GM04504 (cell line): ENCODE measurements at regions not wholly inside any gene's neighbourhood (a gene's known extent, or its start where the extent isn't known, plus 50 kb on each side); places are given as distances from the start of the nearest gene placed in this dataset.

ENCODE experiments used
- DNase-seq: peaks from one replicate; pipeline ENCODE4 v3.0.0-alpha.2; 2012; ENCODE audit warnings: low read depth

DNA sequence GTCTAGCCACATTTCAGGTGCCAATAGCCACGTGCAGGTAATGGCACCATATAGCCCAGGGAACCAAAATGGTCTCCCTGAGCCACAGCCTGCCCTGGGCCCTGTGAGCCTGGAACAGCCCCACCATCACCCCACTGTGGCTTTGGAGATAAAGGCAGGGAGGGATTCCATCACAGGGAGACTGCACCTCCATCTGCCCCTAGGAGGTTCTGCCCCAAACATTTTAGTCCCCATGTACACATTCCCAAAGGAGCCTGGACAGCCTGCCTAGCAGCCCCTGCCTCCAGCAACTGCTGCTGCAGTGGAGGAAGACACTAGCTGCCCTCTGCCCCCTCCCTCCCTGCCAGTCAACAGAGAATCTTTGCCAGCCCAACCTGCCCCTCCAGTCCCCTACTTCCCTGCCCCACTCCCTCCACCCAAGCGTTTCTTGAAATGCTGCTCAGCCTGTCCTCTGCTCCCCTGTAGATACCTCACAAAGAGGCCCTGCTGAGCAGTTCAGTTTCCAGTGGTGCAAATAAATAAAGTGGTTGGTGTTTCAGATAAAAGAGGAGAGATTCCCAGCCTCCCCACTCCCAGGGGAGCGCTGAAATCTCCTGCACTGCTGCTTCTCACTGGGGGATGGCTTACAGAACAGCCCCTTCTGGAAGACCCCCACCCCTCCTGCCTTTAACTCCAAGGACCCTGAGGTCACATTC lies 921.8 kb downstream of the UQCRFS1 start:
- DNase-seq = no peak

DNA sequence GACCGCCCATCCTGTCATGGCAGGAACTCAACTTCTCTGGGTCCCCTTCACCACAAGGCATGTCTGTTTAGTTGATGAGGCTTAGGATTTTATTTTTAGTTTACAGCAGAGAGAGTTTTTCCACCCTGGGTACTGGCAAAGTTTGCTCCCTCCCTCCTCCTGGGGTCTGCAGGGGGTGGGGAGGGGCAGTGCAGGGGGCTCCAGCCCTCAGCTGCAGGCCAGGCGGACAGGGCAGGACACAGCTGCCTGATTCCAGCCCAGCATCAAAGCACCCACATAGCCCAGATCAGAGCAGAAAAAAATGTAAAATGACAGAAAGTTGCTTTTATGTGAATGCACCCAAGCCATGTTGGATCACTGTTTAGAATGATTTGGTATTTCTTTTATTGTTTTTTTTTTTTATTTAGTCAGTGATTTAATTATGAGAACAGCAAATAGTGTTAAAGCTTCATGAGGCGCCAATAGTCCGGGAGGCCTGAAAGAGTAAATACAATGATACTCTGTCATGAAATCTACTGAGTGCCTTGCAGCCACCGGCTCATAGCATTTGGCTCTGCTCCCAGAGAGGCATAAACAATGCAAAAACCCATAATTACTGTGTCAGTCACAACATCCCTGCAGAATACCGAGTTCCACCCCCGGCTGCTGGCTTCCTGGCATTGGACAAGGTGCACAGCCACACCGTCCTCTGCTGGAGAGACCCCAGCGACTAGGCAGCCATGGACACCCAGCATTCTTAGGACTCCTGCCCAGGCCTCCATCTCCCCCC lies 923.5 kb downstream of the UQCRFS1 start:
- peak; percentile 39 for DNase-seq

DNA sequence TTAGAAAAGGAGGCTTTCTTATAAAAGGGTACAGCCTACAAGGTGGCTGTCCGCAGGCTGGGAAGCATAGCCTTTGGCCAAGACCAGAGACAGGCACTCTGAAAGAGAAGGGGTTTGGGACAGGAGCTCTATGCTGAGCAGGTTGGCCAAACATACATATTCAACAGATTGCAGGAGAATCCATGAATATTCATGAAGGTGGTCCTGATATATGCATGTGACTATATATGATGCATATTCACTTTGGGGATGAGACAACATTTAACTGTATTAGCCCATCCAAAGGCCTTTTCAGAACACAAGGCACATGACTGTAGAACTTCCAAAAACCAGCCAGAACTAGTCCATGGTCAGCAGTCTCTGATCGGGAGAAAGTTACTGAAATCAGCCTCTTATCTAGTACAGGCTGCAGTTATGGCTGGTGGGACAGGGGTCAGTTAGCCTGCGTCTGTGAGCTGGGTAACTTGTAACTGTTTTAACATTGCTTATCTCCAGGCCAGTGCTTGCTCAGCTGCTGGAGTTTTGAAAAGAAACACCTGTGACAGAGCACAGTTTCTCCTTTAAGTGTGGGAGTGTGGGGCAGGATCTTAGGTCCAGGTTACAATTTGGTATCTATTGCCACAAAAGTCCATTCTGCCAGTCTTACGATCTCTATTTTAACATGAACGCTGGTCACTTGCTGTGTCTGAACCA lies 924.2 kb downstream of the UQCRFS1 start:
- no peak for DNase-seq

DNA sequence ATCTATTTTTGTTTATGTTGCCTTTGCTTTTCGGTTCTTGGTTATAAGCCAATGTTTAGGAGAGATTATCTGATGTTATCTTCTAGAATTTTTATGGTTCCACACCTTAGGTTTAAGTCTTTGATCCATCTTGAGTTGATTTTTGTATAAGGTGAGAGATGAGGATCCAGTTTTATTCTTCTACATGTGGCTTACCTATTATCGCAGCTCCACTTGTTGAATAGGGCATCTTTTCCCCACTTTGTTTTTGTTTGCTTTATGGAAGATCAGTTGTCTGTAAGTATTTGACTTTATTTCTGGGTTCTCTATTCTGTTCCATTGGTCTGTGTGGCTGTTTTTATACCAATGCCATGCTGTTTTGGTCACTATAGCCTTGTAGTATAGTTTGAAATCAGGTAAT lies 927.0 kb downstream of the UQCRFS1 start:
- no peak for DNase-seq

DNA sequence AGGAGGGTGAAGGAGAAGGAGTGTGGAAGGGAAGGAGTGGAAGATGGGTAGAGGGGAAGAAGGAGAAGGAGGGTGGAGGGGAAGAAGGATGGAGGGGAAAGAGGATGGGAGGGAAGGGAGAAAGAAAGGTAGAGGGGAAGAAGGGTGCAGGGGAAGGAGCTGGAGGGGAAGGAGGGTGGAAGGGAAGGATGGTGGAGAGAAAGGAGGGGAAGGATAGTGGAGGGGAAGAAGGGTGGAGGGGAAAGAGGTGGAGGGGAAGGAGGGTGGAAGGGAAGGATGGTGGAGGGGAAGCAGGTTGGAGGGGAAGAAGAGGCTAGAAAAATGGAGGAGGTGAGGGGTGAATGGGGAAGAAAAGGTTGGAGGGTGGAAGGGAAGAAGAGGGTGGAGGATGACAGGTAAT lies 927.9 kb downstream of the UQCRFS1 start:
- no peak for DNase-seq

DNA sequence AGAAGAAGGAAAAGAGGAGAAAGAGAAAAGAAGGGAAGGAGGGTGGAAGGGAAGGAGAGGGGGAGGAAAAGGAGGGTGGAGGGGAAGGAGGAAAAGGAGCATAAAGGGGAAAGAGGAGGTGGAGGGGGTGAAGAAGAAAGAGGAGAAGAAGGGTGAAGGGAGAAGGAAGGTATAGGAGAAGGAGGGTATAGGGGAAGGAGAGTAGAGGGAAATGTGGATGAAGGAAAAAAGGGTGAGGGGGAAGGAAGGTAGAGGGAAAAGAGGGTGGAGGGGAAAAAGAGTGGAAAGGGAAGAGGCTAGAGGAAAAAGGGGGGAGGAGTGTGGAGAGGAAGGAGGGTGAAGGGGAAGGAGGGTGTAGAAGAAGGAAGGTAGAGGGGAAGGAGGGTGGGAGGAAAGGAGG lies 928.6 kb downstream of the UQCRFS1 start:
- no peak for DNase-seq

DNA sequence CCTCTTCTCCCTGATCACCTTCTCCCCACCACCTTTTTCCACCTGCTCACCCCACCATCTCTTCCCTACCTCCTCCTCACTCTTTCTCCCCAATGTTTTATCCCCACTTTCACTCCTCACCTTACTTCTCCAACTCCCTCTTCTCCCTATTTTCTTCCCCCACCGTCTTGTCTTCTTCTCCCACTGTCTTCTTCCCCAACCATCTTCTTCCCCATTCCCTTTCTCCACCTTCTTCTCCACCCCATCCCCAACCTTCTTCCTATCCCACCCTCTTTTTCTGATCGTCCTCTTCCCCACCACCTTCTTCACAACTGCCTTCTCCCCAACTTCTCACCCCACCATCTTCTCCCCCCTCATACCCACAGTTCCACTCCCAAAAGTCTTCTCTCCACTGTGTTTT lies 929.4 kb downstream of the UQCRFS1 start:
- no peak for DNase-seq

DNA sequence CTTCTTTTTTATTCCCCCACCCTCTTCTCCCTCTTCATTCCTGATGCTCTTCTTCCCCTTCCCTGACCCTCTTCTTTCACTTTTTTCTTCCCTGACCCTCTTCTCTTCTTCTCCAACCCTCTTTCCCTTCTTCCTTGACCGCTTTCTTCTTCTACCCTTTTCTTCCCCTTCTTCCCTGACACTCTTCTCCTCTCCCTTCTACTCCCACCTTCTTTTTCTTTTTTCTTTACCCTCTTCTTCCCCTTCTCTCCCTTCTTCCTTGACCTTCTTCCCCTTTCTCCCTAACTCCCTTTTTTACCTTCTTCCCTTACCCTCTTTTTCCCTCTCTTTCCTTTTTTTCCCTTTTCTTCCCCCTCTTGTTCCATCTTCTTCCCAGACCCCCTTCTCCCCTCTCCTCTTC lies 931.3 kb downstream of the UQCRFS1 start:
- no peak for DNase-seq

DNA sequence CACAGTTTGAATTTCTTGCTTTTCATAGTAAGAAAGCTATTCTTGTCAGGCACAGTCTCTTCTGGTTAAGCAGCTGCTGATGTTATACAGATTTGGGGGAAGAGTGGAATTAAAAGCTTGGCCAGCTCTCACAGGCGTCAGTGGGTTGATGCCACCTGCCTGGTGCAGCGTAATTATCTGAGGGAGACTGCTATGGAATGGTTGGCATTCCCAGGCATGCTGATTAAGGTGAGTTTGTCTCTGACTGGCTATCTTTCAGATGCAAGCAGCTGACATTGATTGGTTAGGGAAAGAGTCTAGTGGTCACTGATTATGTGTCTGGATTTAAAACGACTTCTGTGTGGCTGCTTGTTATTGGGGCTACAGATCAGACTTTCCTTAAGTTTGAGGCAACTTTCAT lies 948.4 kb downstream of the UQCRFS1 start:
- DNase-seq = no peak

DNA sequence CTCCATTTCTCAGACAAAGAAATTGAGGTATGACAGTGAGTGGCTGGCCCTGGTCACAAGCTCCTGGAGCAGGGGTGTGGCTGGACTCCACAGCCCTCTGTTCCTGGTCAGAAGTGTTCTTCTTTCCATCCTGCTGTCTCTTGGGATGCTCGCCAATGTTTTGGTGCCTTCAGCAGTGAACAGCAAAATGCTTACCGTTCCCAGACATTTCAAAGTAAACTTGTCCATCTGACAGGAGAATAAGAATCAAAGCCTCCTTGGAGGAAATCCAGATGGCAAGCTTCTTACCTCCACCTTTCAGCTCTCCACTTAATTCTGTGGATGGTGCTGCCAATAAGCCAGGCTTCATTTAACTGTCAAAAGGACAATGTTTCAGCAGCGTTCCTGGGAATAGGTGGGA lies 954.1 kb downstream of the UQCRFS1 start:
- no peak for DNase-seq

DNA sequence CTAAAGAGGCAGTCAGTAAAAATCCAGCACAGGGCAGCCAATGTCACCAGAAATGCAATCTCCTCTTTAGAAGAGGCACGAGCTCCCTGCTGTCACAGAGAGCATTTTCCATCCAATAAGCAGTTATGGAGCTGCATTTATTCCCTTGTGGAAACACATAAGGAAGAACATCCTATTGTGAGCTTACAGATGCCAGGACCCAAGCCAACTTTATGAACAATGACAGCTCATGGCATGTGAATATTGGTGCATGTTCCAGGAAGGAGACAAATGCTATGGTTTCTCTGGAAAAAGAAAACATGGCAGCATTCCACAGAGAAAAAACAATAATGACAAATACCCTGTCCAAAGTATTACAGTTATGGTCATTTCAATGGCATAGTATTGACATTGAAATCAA lies 955.6 kb downstream of the UQCRFS1 start:
- no peak for DNase-seq

DNA sequence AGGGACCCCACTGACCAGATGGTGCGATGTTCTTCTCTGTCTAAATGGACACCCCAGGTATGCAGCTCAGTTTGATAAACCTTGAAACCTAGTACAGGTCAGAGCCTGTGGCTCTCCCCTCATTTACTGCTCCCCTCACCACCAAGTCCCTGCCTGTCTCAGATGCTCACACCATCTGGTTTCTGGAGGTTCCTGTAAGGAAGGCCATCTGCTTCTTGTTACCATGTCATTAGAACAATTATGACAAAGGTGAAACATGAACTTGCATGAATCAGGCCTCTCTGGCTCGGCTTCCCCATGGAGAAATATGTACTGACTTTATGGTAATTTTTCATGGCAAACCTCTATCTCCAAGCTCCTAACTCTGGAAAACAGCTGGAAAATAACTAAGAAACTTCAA lies 965.7 kb downstream of the UQCRFS1 start:
- DNase-seq = no peak

DNA sequence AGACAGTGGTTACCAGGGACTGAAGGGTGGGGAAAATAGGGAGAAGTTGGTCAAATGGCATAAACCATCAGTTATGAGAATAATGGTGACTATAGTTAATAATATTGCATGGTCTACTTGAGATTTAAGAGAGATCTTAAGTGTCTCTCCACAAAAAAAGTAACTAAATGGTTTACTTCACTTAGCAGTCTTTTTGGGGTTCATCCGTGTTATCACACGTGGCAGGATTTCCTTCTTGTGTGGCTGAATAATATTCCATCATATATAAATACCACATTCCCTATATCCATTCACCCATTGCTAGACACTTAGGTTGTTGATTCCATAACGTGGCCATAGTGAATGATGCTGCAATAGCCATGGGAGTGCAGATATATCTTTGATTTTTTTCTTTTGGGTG lies 967.0 kb downstream of the UQCRFS1 start:
- no peak for DNase-seq

DNA sequence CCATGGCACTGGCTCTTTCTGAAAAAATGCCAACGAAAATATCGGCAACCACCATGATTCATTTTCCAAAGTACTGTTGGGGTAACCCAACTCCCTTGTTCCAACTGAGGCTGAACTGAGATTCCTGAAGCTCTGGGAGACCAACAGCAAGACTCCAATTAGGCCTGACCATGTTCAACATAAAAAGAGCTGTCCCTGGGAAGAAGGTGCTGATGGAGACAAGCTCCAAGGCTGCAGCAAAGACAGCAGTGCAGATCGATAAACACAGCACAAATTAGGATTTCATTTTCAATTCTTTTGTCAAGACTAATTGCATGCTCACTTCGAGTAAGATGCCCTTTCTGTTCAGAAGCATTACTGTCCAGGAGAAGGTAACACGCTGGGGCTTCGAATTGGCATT lies 968.0 kb downstream of the UQCRFS1 start:
- no peak for DNase-seq

DNA sequence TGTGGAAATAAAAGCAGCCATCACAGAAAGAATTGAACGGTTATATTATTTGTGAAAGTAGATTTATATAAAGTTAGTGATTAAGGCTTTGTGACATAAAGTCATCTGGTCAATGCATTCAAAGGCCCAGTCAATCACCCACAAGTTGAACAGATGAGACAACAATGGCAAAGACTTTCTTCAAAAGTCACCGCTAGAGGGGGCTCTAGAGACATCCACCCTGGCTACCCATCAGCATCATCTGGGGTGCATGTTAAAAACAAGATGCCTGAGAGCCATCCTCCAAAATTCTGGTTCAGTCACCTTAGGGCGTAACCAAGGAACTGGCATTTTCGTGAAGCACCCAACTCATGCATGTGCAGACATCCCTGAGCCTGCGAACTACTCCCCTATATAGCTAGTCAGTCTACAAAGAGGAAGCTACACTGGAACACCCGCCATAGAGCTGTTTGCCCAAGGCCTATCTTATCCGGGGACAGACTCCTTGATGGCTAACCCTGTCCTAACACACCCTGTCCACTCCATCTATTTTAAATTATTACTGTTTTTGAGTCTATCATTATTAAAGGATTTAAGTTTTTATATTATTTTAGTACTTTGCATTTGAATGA lies 970.5 kb downstream of the UQCRFS1 start:
- peak; percentile 7 for DNase-seq

DNA sequence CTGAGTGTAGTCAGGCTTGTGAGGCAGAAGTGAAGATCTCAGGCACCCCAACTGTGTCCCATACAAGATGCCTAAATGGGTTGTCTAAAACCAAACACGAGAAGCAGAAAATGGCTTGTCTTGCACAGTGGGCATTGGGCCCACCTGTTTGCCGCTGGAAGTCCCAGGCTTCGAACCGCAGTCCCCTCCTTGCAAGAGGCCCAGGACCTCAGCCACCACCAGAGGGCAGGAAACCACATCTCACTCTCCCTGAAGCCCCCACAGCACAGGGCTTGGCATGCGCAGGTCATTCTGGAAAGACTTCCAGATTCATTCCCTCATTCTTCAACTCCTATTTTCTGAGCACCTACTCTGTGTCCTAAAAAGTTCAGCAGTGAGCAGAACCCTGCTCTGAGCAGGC lies 973.7 kb downstream of the UQCRFS1 start:
- DNase-seq = no peak

DNA sequence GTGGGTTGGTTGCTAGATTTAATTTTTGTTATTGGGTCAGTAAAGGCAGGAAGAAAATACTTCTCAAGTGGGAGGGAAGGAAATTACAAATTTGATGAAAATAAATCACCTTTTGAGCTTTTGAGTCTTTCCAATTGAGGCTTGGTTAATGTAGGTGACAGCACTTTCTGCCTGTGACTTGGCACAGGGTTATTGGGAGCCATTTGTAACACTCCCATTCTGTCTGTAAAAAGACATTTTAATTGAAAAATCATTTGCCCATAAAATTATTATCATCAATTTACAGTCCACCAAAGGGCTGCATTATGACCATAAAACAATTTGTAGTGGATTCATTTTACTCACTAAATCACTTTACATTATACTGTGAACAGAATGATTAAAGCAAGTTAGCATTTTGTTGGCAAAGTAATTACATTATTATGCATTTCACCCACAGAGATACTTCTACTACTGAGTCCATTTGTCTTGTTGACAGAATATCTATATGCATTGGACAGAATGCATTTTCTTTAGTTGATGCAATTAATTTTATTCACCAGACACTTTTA lies 974.6 kb downstream of the UQCRFS1 start:
- DNase-seq = no peak

DNA sequence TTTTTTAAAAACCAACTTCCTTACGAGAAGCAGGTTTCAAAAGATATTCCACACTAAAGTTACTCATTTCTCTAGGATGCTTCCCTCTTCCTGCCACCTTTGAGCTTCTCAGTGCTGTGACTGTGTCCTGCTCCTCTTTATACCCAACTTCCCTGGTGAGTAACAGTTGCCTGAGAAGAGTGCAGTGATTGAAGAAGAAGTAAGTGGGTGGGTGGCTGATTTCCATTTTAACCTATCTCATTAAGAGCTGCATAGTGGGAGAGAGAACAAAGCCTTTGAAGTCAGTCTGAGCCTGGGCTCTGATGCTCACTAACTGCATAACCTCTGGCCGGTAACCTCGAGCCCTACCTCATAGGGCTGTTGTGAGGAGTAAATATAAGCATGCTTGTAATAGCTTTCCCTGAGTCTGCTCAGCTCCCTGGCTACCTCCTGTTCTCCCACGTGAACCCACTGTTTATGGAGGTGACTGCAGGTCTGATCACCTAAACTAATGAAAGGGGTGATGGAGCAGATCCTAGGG lies 977.3 kb downstream of the UQCRFS1 start:
- no peak for DNase-seq

DNA sequence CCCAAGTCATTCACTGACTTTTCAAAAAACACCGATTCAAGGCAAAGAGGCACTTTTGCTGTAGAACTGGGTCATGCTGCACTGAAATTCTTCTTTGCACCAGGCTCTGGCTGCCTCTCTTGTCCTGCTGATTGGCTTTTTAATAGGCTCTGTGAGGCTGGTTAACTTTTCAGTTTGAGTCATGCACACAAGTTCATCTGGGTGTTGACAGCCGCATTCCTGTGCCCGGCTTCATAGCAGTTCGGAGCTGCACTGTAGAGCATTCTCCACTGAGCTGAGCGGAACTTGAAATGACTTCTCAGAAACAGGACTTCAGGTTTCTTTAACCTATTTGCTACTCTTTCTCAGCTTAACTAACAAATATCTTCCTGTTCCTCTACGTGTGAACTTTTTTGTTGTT lies 978.3 kb downstream of the UQCRFS1 start:
- DNase-seq = peak; percentile 6

DNA sequence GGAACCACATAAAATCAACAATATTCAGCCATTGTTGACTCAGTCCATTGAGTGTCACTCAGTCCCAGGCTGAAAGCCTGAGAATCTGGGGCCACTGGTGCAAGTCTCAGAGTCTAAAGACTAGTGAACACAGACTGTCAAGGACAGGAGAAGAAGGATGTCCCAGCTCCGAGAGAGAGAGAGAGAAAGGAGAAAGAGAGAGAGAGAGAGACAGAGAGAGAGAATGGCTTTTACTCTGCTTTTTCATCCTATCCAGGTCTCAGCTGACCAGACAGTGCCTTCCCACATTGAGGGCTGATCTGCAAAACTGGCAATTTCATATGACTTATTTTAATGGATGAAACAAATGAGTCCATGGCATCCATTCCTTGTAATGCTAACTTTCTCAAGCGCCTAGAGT lies 984.1 kb downstream of the UQCRFS1 start:
- DNase-seq = no peak

DNA sequence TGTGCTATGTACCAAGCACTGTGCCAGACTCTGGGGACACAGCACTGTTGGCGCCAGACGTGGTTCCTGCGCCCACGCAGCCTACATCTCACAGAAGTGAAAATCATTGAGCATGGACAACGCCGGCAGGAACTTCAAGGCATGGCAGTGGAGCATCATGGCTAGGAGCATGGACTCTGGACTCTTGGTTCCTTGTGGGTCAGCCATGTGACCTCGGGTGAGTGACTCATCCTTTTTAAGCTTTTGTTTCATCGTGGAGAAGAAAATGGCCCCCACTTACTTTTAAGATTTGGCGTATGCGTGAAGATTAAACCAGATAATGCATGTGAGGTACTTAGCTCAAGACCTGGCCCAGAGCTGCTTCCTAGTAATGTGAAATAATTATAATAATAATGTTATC lies 988.5 kb downstream of the UQCRFS1 start:
- no peak for DNase-seq

DNA sequence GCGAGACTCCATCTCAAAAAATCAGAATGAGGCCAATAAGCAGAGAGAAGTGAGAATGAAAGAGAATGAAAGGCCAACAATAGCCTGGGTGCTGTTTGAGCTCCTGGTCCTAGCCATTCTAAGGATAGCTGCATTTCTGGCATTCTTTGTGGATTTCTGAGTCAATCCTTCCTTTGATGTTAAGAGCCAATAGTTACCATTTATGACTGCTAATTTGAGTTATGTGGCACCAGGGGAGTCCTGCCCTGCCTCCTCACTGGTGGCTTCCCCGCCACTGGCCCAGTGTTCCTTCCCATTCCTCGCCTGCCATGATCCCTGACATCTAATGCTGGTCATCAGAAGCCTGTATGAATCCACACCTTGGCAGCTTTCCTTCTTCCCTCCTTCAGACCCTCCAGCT lies 991.2 kb downstream of the UQCRFS1 start:
- no peak for DNase-seq
